ENCODE measurements at regions not wholly inside any gene's neighbourhood (a gene's known extent, or its start where the extent isn't known, plus 50 kb on each side); places are given as distances from the start of the nearest gene placed in this dataset.
"Not testable (repeated sequence)": the region's sequence is repeated elsewhere in the genome, so short reads cannot be mapped to it uniquely, and the experiment has no call there.

DNA sequence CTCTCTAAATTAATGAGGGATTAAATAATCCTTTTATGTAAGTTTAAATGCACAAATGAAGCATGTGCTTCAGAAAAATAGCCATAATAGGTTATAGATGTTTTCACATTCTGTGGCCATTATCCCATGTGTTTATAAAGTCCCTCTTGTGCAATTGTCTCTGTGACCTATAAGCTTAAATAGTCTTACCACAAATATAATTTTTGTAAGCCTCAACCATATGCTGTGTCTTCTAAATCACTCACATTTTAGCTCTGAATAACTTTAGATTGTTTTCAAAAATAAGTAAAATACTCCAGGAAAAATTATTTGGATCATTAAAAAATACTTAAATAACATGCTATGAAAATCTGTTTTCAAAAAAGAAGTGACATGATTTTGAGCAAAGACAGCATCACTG lies 1894.7 kb downstream of the MAT2B start:
- no peak for DNase-seq (ENCODE audit: low read depth in 3 of 3)

DNA sequence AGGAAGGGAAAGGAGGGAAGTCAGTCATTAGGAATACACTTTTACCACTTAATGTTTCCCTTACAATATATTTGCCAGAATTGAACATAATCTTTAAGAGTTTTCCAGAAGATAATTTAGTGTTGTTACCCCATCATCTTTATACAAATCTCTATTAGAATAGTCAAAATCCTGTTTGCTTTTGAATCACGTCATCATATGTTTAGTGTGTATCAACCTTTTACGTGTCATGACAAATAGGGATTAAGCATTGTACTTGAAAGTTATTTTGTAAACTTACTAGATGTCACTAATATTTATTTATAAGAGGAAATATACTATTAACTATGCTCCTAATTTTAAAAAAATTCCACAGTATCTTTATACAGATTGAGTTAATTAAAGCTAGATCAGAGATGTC lies 1899.5 kb downstream of the MAT2B start:
- DNase-seq (ENCODE audit: low read depth in 3 of 3): no peak

DNA sequence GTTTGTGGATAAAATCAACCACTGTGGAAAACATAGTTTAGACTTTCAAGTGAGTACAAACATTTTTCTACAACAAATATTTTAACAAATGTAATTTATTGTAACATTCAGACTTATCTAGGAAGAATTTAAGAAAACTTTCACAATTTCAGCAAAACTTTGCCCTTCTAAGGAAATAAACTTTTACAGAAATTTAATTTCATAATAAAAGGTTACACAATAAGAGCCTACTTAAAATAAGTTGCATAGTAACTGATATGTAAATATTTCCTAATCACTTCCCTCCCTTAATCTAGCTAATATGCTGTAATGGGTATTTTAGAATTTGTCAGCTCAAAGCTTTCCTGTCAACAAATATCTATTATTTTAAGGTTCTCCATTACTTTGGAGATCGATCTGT lies 1899.9 kb downstream of the MAT2B start:
- no peak for DNase-seq (ENCODE audit: low read depth in 3 of 3)

DNA sequence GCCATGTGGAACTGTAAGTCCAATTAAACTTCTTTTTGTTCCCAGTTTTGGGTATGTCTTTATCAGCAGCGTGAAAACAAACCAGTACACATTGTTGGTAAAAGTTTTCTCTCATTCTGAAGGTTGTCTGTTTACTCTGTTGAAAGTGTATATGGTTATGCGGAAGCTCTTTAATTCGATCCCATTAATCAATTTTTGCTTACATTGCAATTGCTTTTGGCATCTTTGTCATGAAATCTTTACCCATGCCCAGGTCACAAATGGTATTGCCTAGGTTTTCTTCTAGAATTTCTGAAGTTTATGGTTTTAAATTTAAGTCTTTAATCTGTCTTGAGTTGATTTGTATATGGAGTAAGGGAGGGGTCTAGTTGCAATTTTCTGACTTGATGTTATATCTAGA lies 1901.9 kb downstream of the MAT2B start:
- no peak for DNase-seq (ENCODE audit: low read depth in 3 of 3)

DNA sequence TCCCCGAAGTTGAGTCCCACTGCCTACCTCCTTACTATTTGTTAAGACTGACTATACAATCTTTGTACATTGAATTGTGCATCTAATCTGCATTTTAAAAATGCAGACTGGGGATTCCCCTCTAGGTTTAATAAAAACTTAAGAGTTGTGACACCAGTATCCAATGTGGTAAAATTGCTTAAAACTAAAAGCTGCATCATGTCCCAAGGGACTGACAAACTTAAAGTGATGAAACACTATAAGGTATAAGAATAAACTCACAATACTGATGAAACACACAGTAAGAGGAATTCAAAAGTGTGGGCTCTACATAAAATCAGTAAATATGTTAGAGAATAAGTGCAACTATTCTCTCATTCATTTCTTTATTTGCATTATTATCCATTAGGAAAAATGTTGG lies 1905.1 kb downstream of the MAT2B start:
- DNase-seq (ENCODE audit: low read depth in 3 of 3): no peak

DNA sequence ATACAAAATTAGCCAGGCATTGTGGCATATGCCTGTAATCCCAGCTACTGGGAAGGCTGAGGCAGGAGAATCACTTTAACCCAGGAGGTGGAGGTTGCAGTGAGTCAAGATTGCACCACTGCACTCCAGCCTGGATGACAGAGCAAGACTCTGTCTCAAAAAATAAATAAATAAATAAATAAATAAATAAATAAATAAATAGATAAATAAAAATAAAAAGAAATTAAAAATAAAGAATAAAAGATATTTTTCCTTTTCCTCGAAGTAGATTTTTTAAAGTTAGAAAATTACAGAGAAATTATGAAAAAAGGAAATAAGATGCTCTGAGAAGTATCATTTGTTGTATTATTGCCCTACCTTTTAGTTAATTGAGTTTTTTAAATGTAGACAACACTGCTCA lies 1906.1 kb downstream of the MAT2B start:
- DNase-seq (ENCODE audit: low read depth in 3 of 3): not testable (repeated sequence)

DNA sequence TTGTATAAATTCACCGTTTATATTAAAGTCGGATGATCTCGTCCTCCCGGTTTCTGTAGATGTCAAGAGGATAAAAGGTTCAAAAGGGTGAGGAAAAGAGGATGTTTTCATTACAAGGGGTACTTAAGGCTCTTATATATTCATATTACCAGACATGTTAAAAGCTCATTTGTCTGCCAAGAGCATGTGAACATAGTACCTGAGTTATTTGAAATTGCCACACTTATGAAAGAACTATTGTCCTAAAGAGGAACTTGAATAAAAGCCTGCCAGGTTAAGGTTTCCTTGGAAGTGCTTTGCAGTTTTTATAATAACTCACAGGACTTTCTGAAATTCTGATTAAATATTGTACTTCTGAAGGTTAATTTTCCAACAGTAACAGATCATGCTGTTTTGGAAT lies 1915.1 kb downstream of the MAT2B start:
- DNase-seq (ENCODE audit: low read depth in 3 of 3): no peak

DNA sequence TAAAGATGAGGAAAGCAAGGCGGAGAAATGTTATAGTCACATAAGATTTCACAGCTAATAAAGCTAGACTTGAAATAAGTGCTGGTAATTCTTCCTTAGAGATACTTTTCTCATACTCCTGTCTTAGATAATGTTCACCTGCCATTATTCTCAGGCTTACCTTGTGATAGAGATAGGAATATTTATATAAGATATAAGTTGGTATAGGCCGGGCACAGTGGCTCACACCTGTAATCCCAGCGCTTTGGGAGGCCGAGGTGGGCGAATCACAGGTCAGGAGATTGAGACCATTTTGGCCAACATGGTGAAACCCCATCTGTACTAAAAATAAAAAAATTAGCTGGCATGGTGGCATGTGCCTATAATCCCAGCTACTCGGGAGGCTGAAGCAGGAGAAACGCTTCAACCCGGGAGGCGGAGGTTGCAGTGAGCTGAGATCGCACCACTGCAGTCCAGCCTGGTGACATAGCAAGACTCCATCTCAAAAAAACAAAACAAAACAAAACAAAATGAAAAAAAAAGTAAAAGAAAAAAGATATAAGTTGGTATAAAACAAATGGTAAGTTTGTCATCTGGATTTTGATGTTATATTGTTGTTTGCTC lies 1918.4 kb downstream of the MAT2B start:
- DNase-seq (ENCODE audit: low read depth in 3 of 3): no peak

DNA sequence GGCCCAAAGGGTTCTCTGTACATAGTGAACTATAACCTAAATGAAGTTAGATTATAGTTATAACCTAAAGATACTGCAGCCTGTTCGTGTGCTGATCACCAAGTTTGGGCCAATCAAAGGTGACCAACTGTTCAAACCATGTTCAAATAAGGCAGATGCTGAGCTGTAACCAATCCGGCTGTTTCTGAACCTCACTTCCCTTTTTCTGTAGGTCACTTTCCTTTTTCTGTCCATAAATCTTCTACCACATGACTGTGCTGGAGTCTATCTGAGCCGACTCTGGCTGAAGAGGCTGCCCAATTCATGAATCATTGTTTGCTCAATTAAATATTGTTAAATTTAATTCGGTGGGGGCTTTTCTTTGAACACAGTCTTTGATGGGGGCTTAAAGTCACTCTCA lies 1920.2 kb downstream of the MAT2B start:
- no peak for DNase-seq (ENCODE audit: low read depth in 3 of 3)

DNA sequence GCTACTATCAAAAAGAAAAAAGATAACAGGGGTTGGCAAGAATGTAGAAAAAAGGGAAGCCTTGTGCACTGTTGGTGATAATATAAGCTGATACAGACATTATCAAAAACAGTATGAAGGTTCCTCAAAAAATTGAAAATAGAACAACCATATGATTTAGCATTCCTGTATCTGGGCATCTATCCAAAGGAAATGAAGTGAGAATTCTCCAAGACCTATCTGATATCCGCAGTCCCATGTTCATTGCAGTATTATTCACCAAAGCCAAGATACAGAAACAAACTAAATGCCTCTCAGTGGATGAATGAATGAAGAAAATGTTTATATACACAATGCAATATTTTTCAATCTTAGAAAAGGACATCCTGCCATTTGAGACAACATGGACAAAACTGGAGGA lies 1943.3 kb downstream of the MAT2B start:
- no peak for DNase-seq (ENCODE audit: low read depth in 3 of 3)

DNA sequence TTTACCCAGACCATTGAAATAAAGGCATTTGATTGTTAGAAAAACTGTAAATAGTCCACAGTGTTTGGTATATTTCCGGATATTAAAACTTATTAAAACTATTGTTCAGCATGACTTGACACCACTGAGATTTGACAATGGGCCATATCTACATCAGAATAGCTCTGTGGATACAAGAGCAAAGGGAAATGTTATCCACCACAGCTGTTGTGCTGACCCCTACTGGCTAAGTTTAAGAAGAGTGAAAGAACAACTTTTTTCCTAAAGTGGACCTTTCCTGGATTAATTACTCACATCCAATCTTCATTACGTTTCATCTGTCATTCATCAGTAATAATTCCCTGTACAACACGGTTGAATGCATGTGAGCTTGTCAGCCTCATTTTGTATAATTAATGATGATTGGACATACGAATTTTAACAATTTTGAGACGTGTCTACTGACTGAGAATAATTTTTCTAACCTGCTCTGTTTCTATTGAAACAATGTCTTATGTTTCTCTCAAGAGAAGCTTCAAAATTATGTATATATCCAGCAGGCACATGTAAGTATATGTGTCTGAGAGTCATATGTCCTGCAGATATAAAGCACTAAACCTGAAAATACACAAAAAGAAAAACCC lies 1952.6 kb downstream of the MAT2B start:
- no peak for DNase-seq (ENCODE audit: low read depth in 3 of 3)

DNA sequence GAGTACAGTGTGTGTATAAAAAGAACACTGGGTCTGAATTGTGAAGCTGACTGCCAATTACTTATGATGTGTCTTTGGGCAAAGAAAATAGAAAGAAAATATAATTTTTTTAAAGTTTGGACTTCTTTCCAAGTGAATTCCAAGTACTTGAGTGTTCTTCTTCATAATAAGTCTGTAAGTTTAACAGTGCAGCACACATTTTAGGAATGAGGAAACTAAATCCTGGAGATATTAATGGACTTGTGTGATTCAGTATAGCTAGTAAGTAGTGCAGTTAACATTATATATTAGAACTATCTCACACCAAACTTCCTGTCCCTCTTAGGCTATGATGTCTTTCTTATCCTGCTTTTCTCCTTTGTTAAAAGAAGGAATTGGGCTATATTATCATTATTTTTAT lies 1953.8 kb downstream of the MAT2B start:
- DNase-seq (ENCODE audit: low read depth in 3 of 3): no peak

DNA sequence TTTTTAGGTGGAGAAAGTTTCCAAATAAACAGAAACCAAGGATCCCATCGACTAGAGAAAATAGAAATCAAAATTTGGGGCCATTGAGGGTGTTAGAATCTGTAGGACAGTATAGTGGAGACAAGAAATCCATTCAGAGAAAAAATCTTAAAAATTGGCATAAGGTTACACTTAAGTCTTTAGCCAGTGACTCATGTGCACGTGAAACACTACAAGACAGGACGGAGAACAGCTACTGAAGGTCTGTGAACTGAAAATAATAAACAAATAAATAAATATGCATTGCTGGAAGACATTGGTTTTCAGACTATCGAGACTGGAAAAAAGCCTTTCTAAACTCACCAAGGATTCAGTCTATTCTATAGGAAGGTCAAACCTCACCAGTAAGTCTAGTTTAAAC lies 1955.5 kb downstream of the MAT2B start:
- no peak for DNase-seq (ENCODE audit: low read depth in 3 of 3)

DNA sequence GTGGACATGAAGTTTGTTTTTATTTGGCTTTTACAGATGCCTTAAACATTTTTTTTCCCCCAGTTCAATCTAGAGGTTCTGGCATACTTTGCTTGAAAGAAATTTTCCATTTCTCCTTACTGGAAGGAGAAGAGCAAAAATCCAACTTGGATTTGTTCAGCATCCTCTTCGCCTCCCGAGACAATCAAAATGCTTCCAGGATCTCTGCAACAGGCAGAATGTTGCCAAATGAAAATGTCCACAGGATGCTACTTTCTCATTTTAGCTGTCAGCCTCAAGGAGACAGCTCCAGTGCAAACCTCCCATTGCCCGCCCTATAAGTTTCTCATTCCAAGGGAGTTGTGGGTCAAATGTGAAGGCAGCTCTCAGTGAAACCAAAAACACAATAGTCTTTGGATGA lies 1972.1 kb downstream of the MAT2B start:
- no peak for DNase-seq (ENCODE audit: low read depth in 3 of 3)

DNA sequence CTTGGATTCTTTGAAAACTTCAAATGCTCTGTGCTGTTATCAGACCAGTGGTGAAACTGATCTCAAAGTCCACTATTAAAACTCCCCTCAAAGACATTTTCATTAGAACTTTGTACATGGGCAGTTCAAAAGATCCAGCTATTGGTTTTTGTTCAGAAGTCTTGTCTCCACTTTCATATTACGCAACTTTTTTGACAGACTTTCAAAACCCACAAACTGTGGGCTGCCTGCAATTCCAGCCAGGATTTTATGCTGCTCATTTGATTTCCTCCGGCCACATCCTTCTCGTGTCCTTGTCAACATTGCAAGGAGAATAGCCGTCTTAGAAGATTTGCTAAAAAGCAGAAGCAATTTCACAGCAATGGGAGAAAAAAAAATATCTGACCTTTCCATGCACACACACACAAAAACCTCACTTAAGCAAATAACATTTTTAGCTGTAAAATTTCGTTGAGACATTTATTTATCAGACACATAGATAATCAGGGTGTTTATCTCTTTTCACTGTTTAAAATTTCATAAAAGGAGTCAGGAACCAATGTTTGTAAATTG lies 1990.5 kb downstream of the MAT2B start:
- no peak for DNase-seq (ENCODE audit: low read depth in 3 of 3)

DNA sequence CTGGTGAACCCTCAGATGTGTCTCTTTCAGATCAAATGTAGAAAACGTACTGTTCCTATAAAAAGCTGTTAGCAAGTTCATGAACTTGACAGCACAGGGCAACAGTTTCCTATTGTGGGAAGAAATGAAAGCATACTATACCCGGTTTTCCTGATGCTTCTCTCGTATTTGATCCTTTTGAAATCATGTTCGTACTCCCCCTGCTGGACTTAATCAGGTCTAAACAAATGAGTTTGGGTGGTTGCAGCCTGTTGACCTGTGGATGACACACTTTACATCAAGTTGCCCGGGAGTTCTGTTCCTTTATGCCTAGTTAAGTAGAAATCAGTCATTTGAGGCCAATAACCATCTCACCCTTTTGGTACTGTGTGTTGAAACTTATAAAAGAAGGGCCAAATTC lies 1992.3 kb downstream of the MAT2B start:
- no peak for DNase-seq (ENCODE audit: low read depth in 3 of 3)

DNA sequence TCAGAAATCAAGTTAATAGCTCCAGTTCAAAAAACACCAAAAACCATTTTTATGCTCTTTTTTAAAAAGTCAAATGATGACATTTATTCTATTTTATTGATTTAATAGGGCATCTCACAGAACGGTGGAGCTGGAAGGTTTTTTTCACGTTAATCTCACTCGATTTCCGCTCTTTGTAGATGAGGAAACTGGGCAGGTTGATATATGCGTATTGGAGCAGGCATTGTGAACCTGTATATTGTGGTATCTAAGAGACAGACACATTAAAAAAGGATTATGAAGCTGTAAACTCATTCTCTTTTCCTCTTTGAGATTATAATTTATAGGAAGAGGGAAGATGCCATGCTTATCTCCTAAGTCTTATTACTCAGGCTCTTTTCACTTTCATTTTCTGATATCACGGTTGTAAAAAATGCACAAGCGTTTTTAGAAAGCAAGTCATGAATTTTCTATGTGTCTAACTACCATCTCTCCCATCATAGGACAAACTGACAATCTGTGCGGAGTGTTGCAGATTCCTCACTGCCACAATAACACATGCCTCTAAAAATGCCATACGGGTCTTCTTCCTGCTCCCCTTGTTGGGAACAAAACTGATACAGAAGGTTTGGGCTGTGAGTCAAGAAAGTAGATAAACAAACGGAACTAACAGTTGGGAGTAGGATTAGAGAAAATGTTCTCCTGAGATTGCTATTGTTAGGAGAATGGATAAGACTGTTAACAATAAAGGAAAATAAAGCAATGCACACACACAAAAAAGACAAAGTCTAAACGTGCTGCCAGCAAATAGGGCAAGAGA lies 1997.7 kb downstream of the MAT2B start:
- DNase-seq (ENCODE audit: low read depth in 3 of 3): no peak

DNA sequence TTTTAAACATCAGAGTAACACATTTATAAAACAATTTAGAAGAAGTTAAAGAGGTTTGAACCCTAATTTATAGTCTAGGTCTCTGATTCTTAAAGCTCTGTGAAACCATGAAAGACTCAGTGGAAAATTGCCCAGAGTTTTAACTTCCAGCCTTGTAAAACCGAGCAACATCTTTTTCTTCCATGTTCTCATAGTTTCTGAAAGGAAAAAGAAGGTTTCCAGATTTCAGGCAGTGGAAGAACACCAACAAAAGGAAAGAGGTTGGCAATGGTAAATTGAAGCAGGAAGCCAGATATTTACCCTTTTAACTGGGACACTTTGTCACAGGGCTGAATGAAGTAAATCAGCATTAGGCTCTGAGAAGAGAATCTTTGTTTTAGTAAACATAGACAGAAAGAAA lies 1999.3 kb downstream of the MAT2B start:
- DNase-seq (ENCODE audit: low read depth in 3 of 3): no peak

DNA sequence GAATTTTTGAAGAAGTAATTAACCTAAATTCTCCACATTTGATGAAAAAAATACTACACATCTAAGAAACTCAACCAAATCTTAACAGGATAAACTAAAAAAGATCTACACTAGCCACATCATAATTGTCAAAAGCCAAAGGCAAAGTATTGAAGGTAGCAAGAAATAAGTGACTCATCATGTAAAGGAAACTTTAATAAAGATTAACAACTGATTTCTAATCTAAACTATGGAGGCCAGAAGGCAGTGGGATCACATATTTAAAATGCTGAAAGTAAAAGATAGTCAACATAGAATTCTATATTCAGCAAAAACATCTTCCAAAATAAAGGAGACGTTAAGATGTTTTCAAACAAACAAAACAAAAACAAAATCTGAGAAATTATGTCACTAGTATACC lies 2002.9 kb downstream of the MAT2B start:
- no peak for DNase-seq (ENCODE audit: low read depth in 3 of 3)

DNA sequence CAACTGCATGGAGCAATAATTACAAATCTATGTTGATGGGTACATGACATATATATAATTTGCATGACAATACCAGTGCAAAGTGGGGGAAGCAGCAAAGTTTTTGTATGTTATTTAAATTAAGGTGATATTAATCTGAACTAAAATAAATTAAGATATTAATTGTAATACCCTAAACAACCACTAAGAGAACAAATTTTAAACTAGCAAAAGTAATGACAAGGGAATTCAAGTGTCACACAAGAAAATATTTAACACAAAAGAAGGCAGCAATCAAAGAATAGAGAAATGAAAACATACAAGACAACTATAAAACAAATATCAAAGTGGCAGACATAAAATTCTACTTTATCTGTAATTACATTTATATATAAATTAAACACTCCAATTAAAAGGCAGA lies 2003.4 kb downstream of the MAT2B start:
- no peak for DNase-seq (ENCODE audit: low read depth in 3 of 3)

DNA sequence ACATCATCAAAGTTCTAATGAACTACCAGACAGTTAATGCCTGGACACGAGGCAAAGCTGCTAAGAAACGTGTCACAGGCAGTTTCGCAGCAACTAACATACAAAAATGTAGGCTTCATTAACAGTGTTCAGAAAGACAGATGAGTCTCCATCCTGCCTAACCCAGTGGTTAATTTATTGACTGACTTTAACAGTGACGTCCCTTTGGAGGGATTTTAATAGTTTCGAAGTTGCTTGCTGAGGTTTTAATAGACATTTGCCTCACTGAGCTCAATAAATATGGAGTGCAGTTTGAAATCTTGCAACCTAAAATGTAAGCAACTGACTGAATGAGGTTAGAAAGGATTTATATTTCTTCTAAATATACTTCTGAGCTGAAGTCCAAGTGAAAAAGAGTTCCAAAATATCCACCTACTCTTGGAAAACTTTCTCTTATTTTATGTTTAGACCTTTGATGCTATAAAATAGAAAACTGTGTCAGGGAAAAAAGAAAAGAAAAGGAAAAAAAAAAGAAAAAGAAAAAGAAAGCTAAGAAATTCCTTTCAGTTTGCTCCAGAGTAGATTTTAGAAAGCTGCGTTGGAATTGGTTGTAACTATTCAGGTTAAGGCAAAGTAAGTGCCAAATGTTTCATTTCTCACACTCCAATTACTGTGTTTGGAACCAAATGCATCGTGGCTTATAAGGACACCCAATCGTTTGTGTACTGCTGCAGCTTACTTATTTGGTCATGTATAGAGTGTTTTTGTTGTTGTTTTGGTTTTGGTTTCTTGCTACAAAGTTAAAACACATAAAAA lies 2016.6 kb downstream of the MAT2B start:
- DNase-seq (ENCODE audit: low read depth in 3 of 3): no peak

DNA sequence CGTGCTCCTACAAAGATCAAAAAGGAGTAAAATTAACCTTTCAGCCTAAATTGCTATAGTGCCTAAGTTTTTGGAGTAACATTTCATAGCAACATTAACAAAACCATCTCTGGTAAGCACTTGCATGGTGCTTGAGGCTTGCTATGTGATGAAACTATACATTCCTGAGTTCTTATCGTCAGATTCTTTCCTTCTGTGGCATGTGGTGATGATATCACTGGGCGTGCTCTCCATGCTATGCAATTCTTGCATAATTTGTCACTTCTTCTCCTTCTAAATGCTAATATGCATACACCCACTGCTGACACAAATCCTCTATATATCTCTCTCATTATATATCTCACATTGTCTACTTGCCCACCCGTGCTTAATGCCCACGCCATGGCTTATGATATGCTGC lies 2019.9 kb downstream of the MAT2B start:
- DNase-seq (ENCODE audit: low read depth in 3 of 3): no peak
